GM12878 (cell line): ENCODE measurements at regions not wholly inside any gene's neighbourhood (a gene's known extent, or its start where the extent isn't known, plus 50 kb on each side); places are given as distances from the start of the nearest gene placed in this dataset.

Experiments used
- ATAC-seq: fragments of 200-7000 bp; cut with Tn5 transposase; 3 replicates; pipeline ENCODE4 v1.9.1; 2020; ENCODE audit warnings: mild to moderate bottlenecking, moderate library complexity
- BruUV-seq: library from RNA; stranded (reverse); fragments of 400-500 nt; replicated peaks from 2 replicates; lab custom pipeline; 2021; lab: Mats Ljungman, UMichigan
- CTCF ChIA-PET: fragments of 300-600 bp; sonication (Branson Sonifier 250); formaldehyde crosslinking; extraction: SDS; loops from one replicate; lab custom pipeline; 2021; ENCODE audit warnings: inconsistent platforms; lab: Yijun Ruan, JAX
- POLR2A ChIA-PET: fragments of 350-600 bp; formaldehyde crosslinking; extraction: SDS; loops from one replicate; lab custom pipeline; 2021; ENCODE audit warnings: inconsistent platforms; lab: Charles Lee
- RAD21 ChIA-PET: fragments of 300-600 bp; sonication (Branson Sonifier 250); formaldehyde crosslinking; loops from one replicate; lab custom pipeline; 2023; ENCODE audit warnings: antibody characterized with exemption; ENCODE audit not compliant: unreplicated experiment; lab: Charles Lee
- SMC1A ChIA-PET: fragments of 300-600 bp; sonication (Branson Sonifier 250); formaldehyde crosslinking; loops from one replicate; lab custom pipeline; 2023; ENCODE audit not compliant: unreplicated experiment, uncharacterized antibody; lab: Charles Lee
- DNase-seq: peaks from one replicate; pipeline ENCODE4 v3.0.0-alpha.2; 2011; ENCODE audit warnings: low read depth, low spot score
- FAIRE-seq: peaks from 3 replicates; lab custom pipeline; 2011; peaks lifted over from hg19 to GRCh38; lab: Jason Lieb, UNC
- H2AFZ ChIP-seq: 2 replicates; pipeline ENCODE4 v1.6.0; 2011; ENCODE audit warnings: low read depth, low read length, control low read depth; ENCODE audit not compliant: control insufficient read depth
- H3K27ac ChIP-seq: 2 replicates; pipeline ENCODE4 v1.5.1; 2011; ENCODE audit warnings: control low read depth; ENCODE audit not compliant: control insufficient read depth, insufficient read depth
- H3K27me3 ChIP-seq, 2 experiments: replicated peaks in 1 of 2; 2 replicates each; pipeline versions ENCODE4 v1.6.0 to v1.6.1; 2011; ENCODE audit warnings: low read length in 1 of 2; ENCODE audit not compliant: control insufficient read depth in 2 of 2, insufficient read depth in 2 of 2
- H3K36me3 ChIP-seq, 2 experiments: 2 replicates each; pipeline ENCODE4 v1.5.1; 2011; ENCODE audit warnings: low read length in 1 of 2; ENCODE audit not compliant: control insufficient read depth in 2 of 2, insufficient read depth in 2 of 2
- H3K4me1 ChIP-seq: 2 replicates; pipeline ENCODE4 v1.6.1; 2011; ENCODE audit warnings: mild to moderate bottlenecking, low read length, moderate library complexity, mixed read lengths; ENCODE audit not compliant: control insufficient read depth, insufficient read depth
- H3K4me2 ChIP-seq: 2 replicates; pipeline ENCODE4 v1.6.0; 2011; ENCODE audit warnings: control low read depth; ENCODE audit not compliant: control insufficient read depth, insufficient read depth
- H3K4me3 ChIP-seq: fragments of 200-600 bp; sonication (generic); 2 replicates; pipeline ENCODE4 v1.5.1; 2016
- H3K79me2 ChIP-seq: 2 replicates; pipeline ENCODE4 v1.6.0; 2011; ENCODE audit warnings: low read length; ENCODE audit not compliant: control insufficient read depth, insufficient read depth
- H3K9ac ChIP-seq: 2 replicates; pipeline ENCODE4 v1.8.0; 2011; ENCODE audit warnings: low read length, control low read depth, mixed read lengths; ENCODE audit not compliant: control insufficient read depth, insufficient read depth
- H3K9me3 ChIP-seq: replicated peaks from 3 replicates; pipeline ENCODE4 v1.5.1; 2011; ENCODE audit warnings: mild to moderate bottlenecking, low read length; ENCODE audit not compliant: control insufficient read depth, insufficient read depth
- H4K20me1 ChIP-seq: 2 replicates; pipeline ENCODE4 v1.6.0; 2011; ENCODE audit not compliant: control insufficient read depth, insufficient read depth
- CBFB ChIP-seq: IDR thresholded peaks from 2 replicates; pipeline ENCODE4 v1.6.1; 2016; ENCODE audit warnings: antibody characterized with exemption, low read depth
- SMAD1 ChIP-seq: fragments of 450-650 bp; IDR thresholded peaks from 2 replicates; pipeline ENCODE4 v1.6.1; 2018; ENCODE audit warnings: mild to moderate bottlenecking, low read depth; ENCODE audit not compliant: partially characterized antibody
- ZNF274 ChIP-seq: IDR thresholded peaks from one replicate; pipeline ENCODE4 v1.8.0; 2011; ENCODE audit not compliant: insufficient read length, insufficient read depth
- WGBS: methylation state at CpG from one replicate; pipeline ENCODE4 v1.1.6; 2016; ENCODE audit warnings: low lambda C conversion rate; ENCODE audit not compliant: insufficient replicate concordance, insufficient coverage; ENCODE audit errors: missing lambda C conversion rate; 5-methylcytosine and 5-hydroxymethylcytosine counted together
- in situ Hi-C: fragments of 300-500 bp; cut with MboI; formaldehyde crosslinking; loops from 9 replicates; pipeline ENCODE4 v1.14.3; 2018; ENCODE audit warnings: mixed read lengths
- intact Hi-C: fragments of 100-400 bp; cut with micrococcal nuclease; formaldehyde crosslinking; loops from one replicate; pipeline ENCODE4 v1.14.2; 2022; ENCODE audit not compliant: unreplicated experiment
- TF ChIP-seq, protein P1 (sequence below): fragments of 450-650 bp; IDR thresholded peaks from 2 replicates; pipeline ENCODE4 v1.6.1; 2017; ENCODE audit warnings: mild to moderate bottlenecking, low read depth, inconsistent platforms; ENCODE audit not compliant: poor library complexity, severe bottlenecking
- TF ChIP-seq, protein P2 (sequence below): fragments of 450-650 bp; IDR thresholded peaks from 2 replicates; pipeline ENCODE4 v1.6.1; 2016; ENCODE audit warnings: mild to moderate bottlenecking

- Histone ChIP-seq H2AFZ (no peak overlapping the region), H3K4me3 (no peak overlapping the region), H3K4me1 (no peaks in the 10 kb centered on the region), H3K27me3 (no peaks in the 10 kb centered on the region), H3K36me3 (no peaks in the 10 kb centered on the region), H3K27ac (no peak overlapping the region), H3K4me2 (no peak overlapping the region), H3K9ac (no peak overlapping the region), H3K9me3 (no peaks in the 10 kb centered on the region), H4K20me1 (no peaks in the 10 kb centered on the region), H3K79me2 (no peaks in the 10 kb centered on the region)
- WGBS = 0% methylated on average over 1 of the region's 1 CpG
- no peak for FAIRE-seq
- CTCF ChIA-PET = no interaction called here
- RAD21 ChIA-PET = no interaction called here
- BruUV-seq = no TSS peak
- TF ChIP-seq ZNF274 = no peak
- TF ChIP-seq, protein P1, sequence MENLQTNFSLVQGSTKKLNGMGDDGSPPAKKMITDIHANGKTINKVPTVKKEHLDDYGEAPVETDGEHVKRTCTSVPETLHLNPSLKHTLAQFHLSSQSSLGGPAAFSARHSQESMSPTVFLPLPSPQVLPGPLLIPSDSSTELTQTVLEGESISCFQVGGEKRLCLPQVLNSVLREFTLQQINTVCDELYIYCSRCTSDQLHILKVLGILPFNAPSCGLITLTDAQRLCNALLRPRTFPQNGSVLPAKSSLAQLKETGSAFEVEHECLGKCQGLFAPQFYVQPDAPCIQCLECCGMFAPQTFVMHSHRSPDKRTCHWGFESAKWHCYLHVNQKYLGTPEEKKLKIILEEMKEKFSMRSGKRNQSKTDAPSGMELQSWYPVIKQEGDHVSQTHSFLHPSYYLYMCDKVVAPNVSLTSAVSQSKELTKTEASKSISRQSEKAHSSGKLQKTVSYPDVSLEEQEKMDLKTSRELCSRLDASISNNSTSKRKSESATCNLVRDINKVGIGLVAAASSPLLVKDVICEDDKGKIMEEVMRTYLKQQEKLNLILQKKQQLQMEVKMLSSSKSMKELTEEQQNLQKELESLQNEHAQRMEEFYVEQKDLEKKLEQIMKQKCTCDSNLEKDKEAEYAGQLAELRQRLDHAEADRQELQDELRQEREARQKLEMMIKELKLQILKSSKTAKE = no peak
- TF ChIP-seq SMAD1 = no peak
- TF ChIP-seq, protein P2, sequence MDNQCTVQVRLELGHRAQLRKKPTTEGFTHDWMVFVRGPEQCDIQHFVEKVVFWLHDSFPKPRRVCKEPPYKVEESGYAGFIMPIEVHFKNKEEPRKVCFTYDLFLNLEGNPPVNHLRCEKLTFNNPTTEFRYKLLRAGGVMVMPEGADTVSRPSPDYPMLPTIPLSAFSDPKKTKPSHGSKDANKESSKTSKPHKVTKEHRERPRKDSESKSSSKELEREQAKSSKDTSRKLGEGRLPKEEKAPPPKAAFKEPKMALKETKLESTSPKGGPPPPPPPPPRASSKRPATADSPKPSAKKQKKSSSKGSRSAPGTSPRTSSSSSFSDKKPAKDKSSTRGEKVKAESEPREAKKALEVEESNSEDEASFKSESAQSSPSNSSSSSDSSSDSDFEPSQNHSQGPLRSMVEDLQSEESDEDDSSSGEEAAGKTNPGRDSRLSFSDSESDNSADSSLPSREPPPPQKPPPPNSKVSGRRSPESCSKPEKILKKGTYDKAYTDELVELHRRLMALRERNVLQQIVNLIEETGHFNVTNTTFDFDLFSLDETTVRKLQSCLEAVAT = no peak
- TF ChIP-seq CBFB = no peak
- no peak for DNase-seq
- intact Hi-C loops = no loop called here
- SMC1A ChIA-PET = no interaction called here
- POLR2A ChIA-PET = no interaction called here
- no peak for ATAC-seq
- in situ Hi-C loops = no loop called here
These were observed 688.8 kb downstream of the PLA2G4A start for GRCh38 chr1:187517546-187517945.
